Right forelimb (tissue), 1 donor: ENCODE measurements at regions not wholly inside any gene's neighbourhood (a gene's known extent, or its start where the extent isn't known, plus 50 kb on each side); places are given as distances from the start of the nearest gene placed in this dataset.
"Not testable (repeated sequence)": the region's sequence is repeated elsewhere in the genome, so short reads cannot be mapped to it uniquely, and the experiment has no call there.

Experiments used
- DNase-seq: peaks from one replicate; pipeline ENCODE4 v3.0.0-alpha.2; 2018

DNA sequence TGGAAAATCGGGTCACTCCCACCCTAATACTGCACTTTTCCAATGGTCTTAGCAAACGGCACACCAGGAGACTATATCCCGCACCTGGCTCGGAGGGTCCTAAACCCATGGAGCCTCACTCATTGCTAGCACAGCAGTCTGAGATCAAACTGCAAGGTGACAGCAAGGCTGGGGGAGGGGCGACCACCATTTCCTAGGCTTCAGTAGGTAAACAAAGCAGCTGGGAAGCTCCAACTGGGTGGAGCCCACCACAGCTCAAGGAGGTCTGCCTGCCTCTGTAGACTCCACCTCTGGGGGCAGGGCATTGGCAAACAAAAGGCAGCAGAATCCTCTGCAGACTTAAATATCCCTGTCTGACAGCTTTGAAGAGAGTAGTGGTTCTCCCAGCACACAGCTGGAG is 109.0 kb upstream of the DEFB108B start:
- DNase-seq = not testable (repeated sequence)

DNA sequence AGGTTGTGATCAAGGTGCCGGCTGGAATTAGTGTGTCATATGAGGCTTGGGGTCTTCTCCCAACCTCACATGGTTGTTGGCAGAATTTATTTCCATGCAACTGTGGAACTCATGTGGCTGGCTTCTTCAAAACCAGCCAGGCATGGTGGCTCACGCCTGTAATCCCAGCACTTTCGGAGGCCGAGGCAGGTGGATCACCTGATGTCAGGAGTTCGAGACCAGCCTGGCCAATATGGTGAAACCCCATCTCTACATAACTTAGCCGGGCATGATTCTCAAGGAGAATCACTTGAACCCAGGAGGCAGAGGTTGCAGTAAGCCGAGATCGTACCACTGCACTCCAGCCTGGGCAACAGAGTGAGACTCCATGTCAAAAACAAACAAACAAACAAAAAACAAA is 102.3 kb upstream of the DEFB108B start:
- DNase-seq = not testable (repeated sequence)

- DNase-seq = not testable (repeated sequence)
Observed at GRCh38 chr11:71734368-71734767, 98.6 kb upstream of the DEFB108B start.

- not testable (repeated sequence) for DNase-seq
Observed at GRCh38 chr11:71738317-71738716, 94.7 kb upstream of the DEFB108B start.

DNA sequence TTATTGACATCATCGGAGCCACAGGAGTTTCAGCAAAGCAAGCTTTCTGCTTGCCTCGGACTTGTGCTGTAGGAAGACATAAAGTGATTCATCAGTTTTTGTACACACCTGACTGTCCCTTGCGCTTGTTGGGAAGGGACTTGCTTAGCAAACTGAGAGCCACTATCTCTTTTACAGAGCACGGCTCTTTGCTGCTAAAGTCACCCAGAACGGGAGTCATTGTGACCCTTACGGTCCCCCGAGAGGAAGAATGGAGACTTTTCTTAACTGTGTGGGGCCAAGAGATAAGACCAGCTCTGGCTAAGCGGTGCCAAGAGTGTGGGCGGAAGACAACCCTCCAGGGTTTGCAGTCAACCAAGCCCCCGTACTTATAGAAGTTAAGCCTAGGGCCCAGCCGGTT is 89.6 kb upstream of the DEFB108B start:
- DNase-seq = not testable (repeated sequence)

- not testable (repeated sequence) for DNase-seq
Observed at GRCh38 chr11:71745656-71746055, 87.3 kb upstream of the DEFB108B start.

DNA sequence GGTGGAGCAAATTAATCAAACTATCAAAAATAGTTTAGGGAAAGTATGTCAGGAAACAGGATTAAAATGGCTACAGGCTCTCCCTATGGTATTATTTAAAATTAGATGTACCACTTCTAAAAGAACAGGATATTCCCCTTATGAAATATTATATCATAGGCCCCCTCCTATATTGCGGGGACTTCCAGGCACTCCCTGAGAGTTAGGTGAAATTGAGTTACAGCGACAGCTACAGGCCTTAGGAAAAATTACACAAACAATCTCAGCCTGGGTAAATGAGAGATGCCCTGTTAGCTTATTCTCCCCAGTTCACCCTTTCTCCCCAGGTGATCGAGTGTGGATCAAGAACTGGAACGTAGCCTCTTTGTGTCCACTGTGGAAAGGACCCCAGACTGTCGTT is 86.7 kb upstream of the DEFB108B start:
- not testable (repeated sequence) for DNase-seq

- not testable (repeated sequence) for DNase-seq
Observed at GRCh38 chr11:71748965-71749620, 83.9 kb upstream of the DEFB108B start.

GRCh38 chr11:71750908-71751307 is 82.1 kb upstream of the DEFB108B start:
- DNase-seq = not testable (repeated sequence)

DNA sequence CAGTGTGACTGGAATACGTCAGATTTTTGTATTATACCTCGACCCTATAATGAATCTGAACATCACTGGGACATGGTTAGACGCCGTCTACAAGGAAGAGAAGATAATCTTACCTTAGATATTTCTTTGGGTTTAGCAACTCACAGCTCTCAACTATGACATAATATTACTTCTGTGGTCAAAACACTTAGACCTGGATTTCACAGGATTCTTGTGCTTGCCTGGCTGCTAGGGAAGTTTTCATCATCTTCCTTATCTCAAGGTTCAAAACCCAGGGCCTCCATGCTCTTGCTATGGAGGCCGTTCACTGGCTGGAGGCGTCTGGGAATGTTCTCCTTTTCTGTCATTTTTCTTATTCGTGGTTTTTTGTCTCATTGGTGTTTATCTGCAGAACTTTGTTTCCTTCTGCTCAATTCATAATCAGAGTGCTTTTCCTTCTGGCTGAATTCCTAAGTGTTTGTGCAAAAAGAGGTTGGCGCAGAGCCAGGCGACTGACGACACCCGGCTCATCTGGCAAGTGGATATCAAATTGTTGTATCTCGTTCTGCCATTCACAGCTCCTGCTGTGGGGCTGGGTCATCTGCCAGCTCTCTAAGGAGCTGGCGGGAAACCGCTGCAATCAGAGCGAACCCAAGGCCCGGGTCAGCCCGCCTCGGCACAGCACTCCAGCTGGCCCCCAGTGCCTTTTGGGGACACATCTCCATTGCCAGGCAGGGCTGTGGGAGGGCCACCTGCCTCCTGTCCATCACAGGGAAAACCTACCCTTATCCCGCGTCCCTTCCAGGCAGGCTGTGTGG is 68.1 kb upstream of the DEFB108B start:
- not testable (repeated sequence) for DNase-seq

- not testable (repeated sequence) for DNase-seq
Observed at GRCh38 chr11:71767016-71767415, 66.0 kb upstream of the DEFB108B start.

GRCh38 chr11:71772193-71772592 is 60.8 kb upstream of the DEFB108B start:
- not testable (repeated sequence) for DNase-seq

- DNase-seq = no peak
Observed at GRCh38 chr11:71774603-71775222, 58.3 kb upstream of the DEFB108B start.

GRCh38 chr11:71780116-71780515 is 52.9 kb upstream of the DEFB108B start:
- not testable (repeated sequence) for DNase-seq

- DNase-seq = not testable (repeated sequence)
Observed at GRCh38 chr11:71780771-71781170, 52.2 kb upstream of the DEFB108B start.

DNA sequence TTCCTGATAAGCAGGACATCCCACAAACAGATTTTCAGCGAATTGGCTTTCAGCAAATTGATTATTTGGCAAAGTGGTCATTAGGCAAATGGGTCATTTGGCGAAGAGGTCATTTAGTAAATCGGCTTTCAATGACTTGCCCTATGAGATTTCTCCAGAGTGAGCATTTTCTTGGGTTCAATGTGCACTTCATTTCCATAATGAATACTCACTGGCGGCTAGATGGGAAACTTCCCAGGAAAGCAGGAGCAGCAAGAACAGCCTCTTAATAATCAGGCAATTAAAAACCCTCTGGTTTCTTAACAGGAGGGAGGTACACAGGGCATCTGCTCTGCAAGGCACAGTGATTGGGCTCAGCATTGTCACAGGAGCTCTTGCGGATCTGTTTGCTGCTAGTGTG is 51.5 kb upstream of the DEFB108B start:
- not testable (repeated sequence) for DNase-seq

DNA sequence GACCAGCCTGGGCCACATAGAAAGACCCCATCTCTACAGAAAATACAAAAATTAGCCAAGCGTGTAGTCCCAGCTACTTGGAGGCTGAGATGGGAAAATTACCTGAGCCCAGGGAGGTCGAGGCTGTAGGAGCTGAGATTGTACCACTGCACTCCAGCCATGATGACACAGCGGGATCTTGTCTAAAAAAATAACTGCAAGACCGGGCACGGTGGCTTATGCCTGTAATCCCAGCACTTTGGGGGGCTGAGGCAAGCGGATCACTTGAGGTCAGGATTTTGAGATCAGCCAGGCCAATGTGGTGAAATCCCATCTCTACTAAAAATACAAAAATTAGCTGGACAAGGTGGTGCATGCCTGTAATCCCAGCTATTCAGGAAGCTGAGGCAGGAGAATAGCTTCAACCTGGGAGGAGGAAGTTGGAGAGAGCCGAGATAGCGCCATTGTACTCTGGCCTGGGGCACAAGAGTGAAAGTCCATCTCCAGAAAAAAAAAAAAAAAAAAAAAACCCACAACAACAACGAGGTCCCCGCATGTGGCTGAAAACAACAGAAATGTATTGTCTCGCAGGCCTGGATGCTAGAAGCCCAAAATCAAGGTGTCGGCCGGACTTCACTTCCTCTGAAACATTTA is 50.7 kb upstream of the DEFB108B start:
- DNase-seq = not testable (repeated sequence)

DNA sequence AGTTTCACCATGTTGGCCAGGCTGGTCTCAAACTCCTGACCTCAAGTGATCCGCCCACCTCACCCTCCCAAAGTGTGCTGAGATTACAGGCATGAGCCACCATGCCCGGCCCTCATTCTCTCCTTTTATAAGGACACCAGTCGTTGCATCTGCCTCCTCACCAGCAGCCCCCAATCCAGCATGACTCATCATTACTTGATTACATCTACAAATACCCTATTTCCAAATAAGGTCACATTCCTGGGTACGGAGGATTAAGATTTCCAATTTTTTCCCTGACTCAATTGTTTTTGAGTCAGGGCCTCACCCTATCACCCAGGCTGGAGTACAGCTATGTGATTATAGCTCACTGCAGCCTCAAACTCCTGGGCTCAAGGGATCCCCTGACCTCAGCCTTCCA is 49.8 kb upstream of the DEFB108B start:
- not testable (repeated sequence) for DNase-seq
